CD4-positive, alpha-beta T cell (primary cell): ENCODE measurements at regions not wholly inside any gene's neighbourhood (a gene's known extent, or its start where the extent isn't known, plus 50 kb on each side); places are given as distances from the start of the nearest gene placed in this dataset.

ENCODE experiments used
- ATAC-seq: fragments of 200-7000 bp; cut with Tn5 transposase; one replicate; pipeline ENCODE4 v1.10.0; 2022; ENCODE audit warnings: mild to moderate bottlenecking; ENCODE audit not compliant: poor library complexity
- CTCF ChIA-PET: fragments of 350-600 bp; sonication (Branson Sonifier 250); formaldehyde crosslinking; loops from one replicate; lab custom pipeline; 2021; ENCODE audit warnings: antibody characterized with exemption, inconsistent platforms; lab: Charles Lee
- POLR2A ChIA-PET: fragments of 350-600 bp; sonication (Branson Sonifier 250); formaldehyde crosslinking; loops from one replicate; lab custom pipeline; 2021; ENCODE audit warnings: antibody characterized with exemption, inconsistent platforms; lab: Charles Lee
- DNase-seq, 14 experiments: peaks; one replicate each; pipeline ENCODE4 v3.0.0-alpha.2; 2013 to 2020; ENCODE audit warnings: mixed read lengths in 2 of 14
- H3K27ac ChIP-seq, 2 donors: one replicate each; pipeline versions ENCODE4 v1.5.1 to v1.7.0; 2013; ENCODE audit warnings: low read length in 2 of 2, low read depth in 1 of 2, mild to moderate bottlenecking in 1 of 2
- H3K27me3 ChIP-seq, 2 experiments: 1 replicate in 1 of 2; 2 replicates in 1 of 2; pipeline versions ENCODE4 v1.6.1 to v1.7.0; 2013; ENCODE audit warnings: low read length in 2 of 2, control low read depth in 1 of 2, mild to moderate bottlenecking in 1 of 2, moderate library complexity in 1 of 2; ENCODE audit not compliant: insufficient read depth in 2 of 2, control insufficient read depth in 1 of 2
- H3K36me3 ChIP-seq: one replicate; pipeline ENCODE4 v1.6.1; 2013; ENCODE audit warnings: low read length, control low read depth; ENCODE audit not compliant: insufficient read depth
- H3K4me1 ChIP-seq: one replicate; pipeline ENCODE4 v1.6.1; 2013; ENCODE audit warnings: low read length, control low read depth; ENCODE audit not compliant: insufficient read depth
- H3K4me3 ChIP-seq: one replicate; pipeline ENCODE4 v1.5.1; 2013; ENCODE audit warnings: mild to moderate bottlenecking, low read length, moderate library complexity
- H3K9me3 ChIP-seq, 2 experiments: 1 replicate in 1 of 2; 2 replicates in 1 of 2; pipeline versions ENCODE4 v1.6.1 to v1.7.0; 2013; ENCODE audit warnings: low read length in 2 of 2, mild to moderate bottlenecking in 2 of 2, control low read depth in 1 of 2, moderate library complexity in 1 of 2; ENCODE audit not compliant: control insufficient read depth in 1 of 2, insufficient read depth in 1 of 2
- H3K27ac Mint-ChIP-seq: one replicate; pipeline ENCODE4 v1.8.0; 2020; ENCODE audit warnings: mixed read lengths
- H3K27me3 Mint-ChIP-seq: one replicate; pipeline ENCODE4 v1.8.0; 2021; ENCODE audit warnings: mixed read lengths
- H3K36me3 Mint-ChIP-seq: one replicate; pipeline ENCODE4 v1.8.0; 2021; ENCODE audit warnings: low read depth, mixed read lengths
- H3K4me1 Mint-ChIP-seq: one replicate; pipeline ENCODE4 v1.8.0; 2021; ENCODE audit warnings: low read depth, mixed read lengths
- H3K4me3 Mint-ChIP-seq: one replicate; pipeline ENCODE4 v1.8.0; 2020; ENCODE audit warnings: mild to moderate bottlenecking, mixed read lengths
- H3K9me3 Mint-ChIP-seq: one replicate; pipeline ENCODE4 v1.8.0; 2020; ENCODE audit warnings: mixed read lengths
- intact Hi-C, 2 experiments: fragments of 100-400 bp; cut with DNase I in 1 of 2; cut with micrococcal nuclease in 1 of 2; formaldehyde crosslinking; loops; one replicate each; pipeline versions ENCODE4 v1.15.1 to v1.9.0; 2023 to 2025; cut with DNase I, micrococcal nuclease
- TF ChIP-seq, protein P1 (sequence below): fragments of 200-600 bp; IDR thresholded peaks from one replicate; pipeline ENCODE4 v1.8.0; 2022; ENCODE audit warnings: antibody characterized with exemption, mild to moderate bottlenecking

GRCh38 chr9:13502484-13502883 is 223.0 kb upstream of the MPDZ start:
- no peak for ATAC-seq
- intact Hi-C loops = no loop called here
- no peaks in the 10 kb centered on the region for H3K27me3 Mint-ChIP-seq

GRCh38 chr9:13501018-13501417 is 221.5 kb upstream of the MPDZ start:
- Histone ChIP-seq H3K9me3 (peaks cover 0 to under 1% of the 10 kb centered on the region in 2 experiments), H3K4me1 (no peaks in the 10 kb centered on the region), H3K27me3 (no peaks in the 10 kb centered on the region), H3K27ac (no peak overlapping the region), H3K36me3 (no peaks in the 10 kb centered on the region), H3K4me3 (no peak overlapping the region)
- Mint-ChIP-seq H3K9me3 (peaks cover 8% of the 10 kb centered on the region), H3K4me3 (no peak overlapping the region), H3K36me3 (no peaks in the 10 kb centered on the region), H3K27me3 (no peaks in the 10 kb centered on the region), H3K27ac (no peak overlapping the region), H3K4me1 (no peaks in the 10 kb centered on the region)
- ChIA-PET CTCF (no interaction called here), POLR2A (no interaction called here)
- DNase-seq (no peak), ATAC-seq (no peak)
- TF ChIP-seq, protein P1, sequence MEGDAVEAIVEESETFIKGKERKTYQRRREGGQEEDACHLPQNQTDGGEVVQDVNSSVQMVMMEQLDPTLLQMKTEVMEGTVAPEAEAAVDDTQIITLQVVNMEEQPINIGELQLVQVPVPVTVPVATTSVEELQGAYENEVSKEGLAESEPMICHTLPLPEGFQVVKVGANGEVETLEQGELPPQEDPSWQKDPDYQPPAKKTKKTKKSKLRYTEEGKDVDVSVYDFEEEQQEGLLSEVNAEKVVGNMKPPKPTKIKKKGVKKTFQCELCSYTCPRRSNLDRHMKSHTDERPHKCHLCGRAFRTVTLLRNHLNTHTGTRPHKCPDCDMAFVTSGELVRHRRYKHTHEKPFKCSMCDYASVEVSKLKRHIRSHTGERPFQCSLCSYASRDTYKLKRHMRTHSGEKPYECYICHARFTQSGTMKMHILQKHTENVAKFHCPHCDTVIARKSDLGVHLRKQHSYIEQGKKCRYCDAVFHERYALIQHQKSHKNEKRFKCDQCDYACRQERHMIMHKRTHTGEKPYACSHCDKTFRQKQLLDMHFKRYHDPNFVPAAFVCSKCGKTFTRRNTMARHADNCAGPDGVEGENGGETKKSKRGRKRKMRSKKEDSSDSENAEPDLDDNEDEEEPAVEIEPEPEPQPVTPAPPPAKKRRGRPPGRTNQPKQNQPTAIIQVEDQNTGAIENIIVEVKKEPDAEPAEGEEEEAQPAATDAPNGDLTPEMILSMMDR = no peak
- intact Hi-C loops = no loop called here

More at GRCh38 chr9:13502484-13502883, 223.0 kb upstream of the MPDZ start:
- no peak for DNase-seq
- POLR2A ChIA-PET = no interaction called here
- no peaks in the 10 kb centered on the region for H3K4me1 Mint-ChIP-seq
- CTCF ChIA-PET = no interaction called here
- H3K9me3 Mint-ChIP-seq = peaks cover 10% of the 10 kb centered on the region
- H3K9me3 ChIP-seq = peaks cover 0 to 8% of the 10 kb centered on the region in 2 experiments
- H3K36me3 Mint-ChIP-seq = no peaks in the 10 kb centered on the region
- no peak overlapping the region for H3K27ac ChIP-seq
- H3K4me1 ChIP-seq = no peaks in the 10 kb centered on the region
- H3K4me3 ChIP-seq = no peak overlapping the region
- H3K27me3 ChIP-seq = no peaks in the 10 kb centered on the region
- no peak overlapping the region for H3K27ac Mint-ChIP-seq
- no peak overlapping the region for H3K4me3 Mint-ChIP-seq
- no peaks in the 10 kb centered on the region for H3K36me3 ChIP-seq
- TF ChIP-seq, protein P1 = no peak

GRCh38 chr9:13500034-13500433 is 220.5 kb upstream of the MPDZ start:
- ATAC-seq (no peak), DNase-seq (no peak)
- ChIA-PET CTCF (no interaction called here), POLR2A (no interaction called here)
- Mint-ChIP-seq H3K27me3 (no peaks in the 10 kb centered on the region), H3K27ac (no peak overlapping the region), H3K9me3 (peaks cover 10% of the 10 kb centered on the region), H3K36me3 (no peaks in the 10 kb centered on the region), H3K4me1 (no peaks in the 10 kb centered on the region), H3K4me3 (no peak overlapping the region)
- Histone ChIP-seq H3K9me3 (no peaks in the 10 kb centered on the region), H3K27ac (no peak overlapping the region), H3K4me3 (no peak overlapping the region), H3K4me1 (no peaks in the 10 kb centered on the region), H3K27me3 (no peaks in the 10 kb centered on the region), H3K36me3 (no peaks in the 10 kb centered on the region)
- intact Hi-C loops = no loop called here
- TF ChIP-seq, protein P1 = no peak
